Upper lobe of left lung (tissue), 6 donors: ENCODE measurements at regions not wholly inside any gene's neighbourhood (a gene's known extent, or its start where the extent isn't known, plus 50 kb on each side); places are given as distances from the start of the nearest gene placed in this dataset.

Source experiments
- ATAC-seq, 2 donors: fragments of 200-7000 bp; cut with Tn5 transposase; one replicate each; pipeline ENCODE4 v1.9.1; 2022; ENCODE audit warnings: mild to moderate bottlenecking in 2 of 2, moderate library complexity in 2 of 2; ENCODE audit not compliant: low FRiP score in 2 of 2
- DNase-seq, 2 donors: peaks; one replicate each; pipeline ENCODE4 v3.0.0-alpha.2; 2019 to 2020
- H3K27ac ChIP-seq, 4 donors: fragments of 200-600 bp; sonication (generic); one replicate each; pipeline ENCODE4 v1.5.1; 2016 to 2019
- H3K27me3 ChIP-seq, 4 donors: fragments of 200-600 bp; sonication (generic); one replicate each; pipeline ENCODE4 v1.5.1; 2017 to 2019
- H3K36me3 ChIP-seq, 4 donors: fragments of 200-600 bp; sonication (generic); one replicate each; pipeline ENCODE4 v1.5.1; 2016 to 2019
- H3K4me1 ChIP-seq, 4 donors: fragments of 200-600 bp; sonication (generic); one replicate each; pipeline ENCODE4 v1.5.1; 2018 to 2019
- H3K4me3 ChIP-seq, 4 donors: fragments of 200-600 bp; sonication (generic); one replicate each; pipeline ENCODE4 v1.5.1; 2017 to 2019; ENCODE audit warnings: mild to moderate bottlenecking in 2 of 4, moderate library complexity in 1 of 4
- H3K9me3 ChIP-seq, 4 donors: fragments of 200-600 bp; sonication (generic); one replicate each; pipeline ENCODE4 v1.5.1; 2018 to 2019
- EP300 ChIP-seq, 4 donors: sonication (generic); formaldehyde crosslinking; IDR thresholded peaks; one replicate each; pipeline ENCODE4 v1.5.1; 2017; ENCODE audit warnings: antibody characterized with exemption in 4 of 4, control low read depth in 2 of 4
- POLR2A ChIP-seq, 4 donors: fragments of 450-650 bp; IDR thresholded peaks; one replicate each; pipeline ENCODE4 v1.5.1; 2016 to 2017; ENCODE audit warnings: antibody characterized with exemption in 4 of 4, mild to moderate bottlenecking in 2 of 4
- POLR2AphosphoS5 ChIP-seq, 2 donors: sonication (generic); formaldehyde crosslinking; IDR thresholded peaks; one replicate each; pipeline ENCODE4 v1.5.1; 2017; ENCODE audit warnings: antibody characterized with exemption in 2 of 2
- WGBS, 2 donors: methylation state at CpG; one replicate each; pipeline ENCODE4 v1.1.5; 2017 to 2018; 5-methylcytosine and 5-hydroxymethylcytosine counted together
- TF ChIP-seq, protein P1 (sequence below), 6 experiments: fragments of 450-650 bp in 4 of 6; fragments of 200-600 bp in 2 of 6; sonication (generic) in 2 of 6; IDR thresholded peaks; one replicate each; pipeline ENCODE4 v1.5.1; 2016 to 2019; ENCODE audit warnings: antibody characterized with exemption in 6 of 6
- donor health status: DM: no; HTN: no; CAD: no; lungs with moderate emphysema.
- donor health status: DM: no; HTN: yes; CAD: no; lungs with severe emphysema.

DNA sequence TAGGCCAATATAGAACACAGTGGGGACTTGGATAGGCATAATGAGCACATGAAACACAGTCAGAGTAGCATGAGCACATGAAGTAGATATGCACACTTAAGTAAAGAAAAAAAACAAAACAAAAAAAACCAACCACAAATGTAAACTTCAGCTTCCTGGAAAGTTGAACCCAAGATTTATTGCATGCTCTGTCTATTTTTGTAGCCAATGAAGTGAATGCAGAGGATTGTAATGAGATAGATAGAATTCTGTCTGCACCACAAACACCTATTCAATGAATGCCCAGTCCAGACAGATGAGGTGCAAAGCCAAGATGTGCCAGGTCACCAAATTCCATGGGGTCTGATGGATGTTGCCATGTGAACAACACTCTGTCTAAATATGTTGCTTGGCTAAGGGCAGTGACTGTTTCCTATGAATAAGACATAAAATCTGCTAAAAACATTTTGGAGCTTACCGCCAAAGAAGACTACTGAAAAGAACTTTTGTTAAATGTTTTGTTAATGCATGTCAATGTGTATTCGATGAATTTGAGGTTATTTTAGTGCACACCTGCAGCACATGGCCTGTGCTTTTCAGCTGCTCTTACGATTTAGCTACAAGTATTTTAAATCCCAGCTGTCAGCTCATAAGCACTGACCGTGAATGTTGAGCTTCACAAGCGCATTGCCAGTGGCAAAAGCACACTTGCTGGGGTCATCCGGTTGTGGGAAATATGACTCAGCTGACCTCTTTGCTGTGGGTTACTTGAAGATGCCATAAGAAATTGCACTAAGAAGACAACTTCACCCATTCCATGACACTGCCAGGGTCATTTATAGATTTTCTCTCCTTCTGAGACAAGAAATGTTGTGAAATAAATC, 374.8 kb upstream of the GNPDA2 start:
- WGBS, 2 donors, result 75 to 88% methylated on average over 6 of the region's 6 CpGs
- Histone ChIP-seq H3K27me3 (no peaks in the 10 kb centered on the region), H3K4me3 (no peak overlapping the region), H3K27ac (no peak overlapping the region), H3K4me1 (no peaks in the 10 kb centered on the region), H3K36me3 (no peaks in the 10 kb centered on the region), H3K9me3 (peaks cover 0 to under 1% (median 0%) of the 10 kb centered on the region in 4 donors)
- TF ChIP-seq POLR2AphosphoS5 (IDR thresholded peaks at IDR 0.05) (no peak), POLR2A (IDR thresholded peaks at IDR 0.05) (no peak), EP300 (IDR thresholded peaks at IDR 0.05) (no peak)
- TF ChIP-seq, protein P1, sequence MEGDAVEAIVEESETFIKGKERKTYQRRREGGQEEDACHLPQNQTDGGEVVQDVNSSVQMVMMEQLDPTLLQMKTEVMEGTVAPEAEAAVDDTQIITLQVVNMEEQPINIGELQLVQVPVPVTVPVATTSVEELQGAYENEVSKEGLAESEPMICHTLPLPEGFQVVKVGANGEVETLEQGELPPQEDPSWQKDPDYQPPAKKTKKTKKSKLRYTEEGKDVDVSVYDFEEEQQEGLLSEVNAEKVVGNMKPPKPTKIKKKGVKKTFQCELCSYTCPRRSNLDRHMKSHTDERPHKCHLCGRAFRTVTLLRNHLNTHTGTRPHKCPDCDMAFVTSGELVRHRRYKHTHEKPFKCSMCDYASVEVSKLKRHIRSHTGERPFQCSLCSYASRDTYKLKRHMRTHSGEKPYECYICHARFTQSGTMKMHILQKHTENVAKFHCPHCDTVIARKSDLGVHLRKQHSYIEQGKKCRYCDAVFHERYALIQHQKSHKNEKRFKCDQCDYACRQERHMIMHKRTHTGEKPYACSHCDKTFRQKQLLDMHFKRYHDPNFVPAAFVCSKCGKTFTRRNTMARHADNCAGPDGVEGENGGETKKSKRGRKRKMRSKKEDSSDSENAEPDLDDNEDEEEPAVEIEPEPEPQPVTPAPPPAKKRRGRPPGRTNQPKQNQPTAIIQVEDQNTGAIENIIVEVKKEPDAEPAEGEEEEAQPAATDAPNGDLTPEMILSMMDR (IDR thresholded peaks at IDR 0.05), result no peak
- ATAC-seq (no peak), DNase-seq (no peak)

DNA sequence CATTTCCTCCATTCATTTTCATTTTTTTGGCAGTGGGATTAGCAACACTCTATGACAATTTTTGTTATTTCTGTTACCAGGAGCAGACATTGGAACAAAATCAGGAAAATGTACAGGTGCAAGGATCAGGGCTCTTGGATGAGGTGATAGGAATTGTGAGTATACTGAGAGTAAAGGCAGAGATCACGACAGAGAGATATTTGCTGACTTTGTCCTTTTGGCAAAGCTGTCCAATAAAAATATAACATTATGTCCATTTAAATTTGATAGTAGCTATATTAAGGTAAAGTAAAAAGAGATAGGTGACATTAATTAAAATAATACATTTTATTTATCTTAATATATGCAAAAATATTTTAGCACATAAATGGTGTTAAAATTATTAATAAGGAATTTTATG, 373.1 kb upstream of the GNPDA2 start:
- no peak overlapping the region for H3K27ac ChIP-seq
- WGBS, 2 donors, result 88 to 96% methylated on average over 1 of the region's 1 CpG
- H3K27me3 ChIP-seq, result no peaks in the 10 kb centered on the region
- no peak for TF ChIP-seq POLR2AphosphoS5 (IDR thresholded peaks at IDR 0.05)
- no peak for TF ChIP-seq EP300 (IDR thresholded peaks at IDR 0.05)
- TF ChIP-seq POLR2A (IDR thresholded peaks at IDR 0.05), result no peak
- TF ChIP-seq, protein P1 (IDR thresholded peaks at IDR 0.05), result no peak
- DNase-seq (no peak), ATAC-seq (no peak)
- H3K36me3 ChIP-seq, result no peaks in the 10 kb centered on the region
- H3K4me1 ChIP-seq, result no peaks in the 10 kb centered on the region
- H3K9me3 ChIP-seq, result no peaks in the 10 kb centered on the region
- H3K4me3 ChIP-seq, result no peak overlapping the region

DNA sequence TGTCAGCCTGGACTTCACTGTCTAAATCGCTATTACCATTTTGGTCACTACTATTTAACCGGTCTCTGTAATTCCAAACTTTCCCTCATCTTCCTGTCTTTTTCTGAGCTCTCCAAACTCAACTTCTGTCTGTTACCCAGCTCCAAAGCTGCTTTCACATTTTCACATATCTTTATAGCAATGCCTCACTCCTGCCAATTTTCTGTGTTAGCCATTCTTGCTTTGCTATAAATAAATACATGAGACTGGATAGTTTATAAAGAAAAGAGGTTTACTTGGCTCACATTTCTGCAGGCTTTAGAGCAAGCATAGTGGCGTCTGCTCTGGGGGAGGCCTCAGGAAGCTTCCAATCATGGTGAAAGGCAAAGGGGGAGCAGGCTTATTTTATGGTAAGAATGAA, 368.3 kb upstream of the GNPDA2 start:
- ATAC-seq (no peak), DNase-seq (no peak)
- Histone ChIP-seq H3K4me3 (no peak overlapping the region), H3K36me3 (no peaks in the 10 kb centered on the region), H3K27ac (no peak overlapping the region), H3K27me3 (no peaks in the 10 kb centered on the region), H3K4me1 (no peaks in the 10 kb centered on the region), H3K9me3 (peaks cover 0 to 12% (median 4%) of the 10 kb centered on the region in 4 donors)
- 81 to 84% methylated on average over 3 of the region's 3 CpGs for WGBS, 2 donors
- no peak for TF ChIP-seq POLR2A (IDR thresholded peaks at IDR 0.05)
- TF ChIP-seq EP300 (IDR thresholded peaks at IDR 0.05), result no peak
- no peak for TF ChIP-seq POLR2AphosphoS5 (IDR thresholded peaks at IDR 0.05)
- TF ChIP-seq, protein P1 (IDR thresholded peaks at IDR 0.05), result no peak

DNA sequence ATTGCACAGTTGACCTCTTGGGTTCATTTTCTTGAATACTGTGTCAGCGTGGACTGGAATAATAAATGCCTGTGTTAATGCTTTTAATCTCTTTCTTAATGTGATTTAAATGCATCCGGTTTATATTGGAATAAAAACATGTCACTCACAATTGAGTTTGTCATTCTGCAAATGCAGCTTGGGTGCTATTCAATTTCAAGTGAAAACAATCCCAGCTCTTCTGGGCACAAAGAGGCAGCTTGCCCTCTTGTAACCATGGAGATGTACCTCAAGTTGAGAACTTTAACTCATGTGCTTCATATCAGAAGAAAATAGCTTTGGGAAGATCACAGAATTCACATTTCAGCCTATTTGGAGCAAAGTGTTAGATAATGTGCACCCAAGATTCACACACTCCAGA, 355.7 kb upstream of the GNPDA2 start:
- H3K27me3 ChIP-seq, result no peaks in the 10 kb centered on the region
- ATAC-seq (no peak), DNase-seq (no peak)
- 78 to 82% methylated on average over 2 of the region's 2 CpGs for WGBS, 2 donors
- no peak overlapping the region for H3K27ac ChIP-seq
- TF ChIP-seq POLR2A (IDR thresholded peaks at IDR 0.05), result no peak
- TF ChIP-seq EP300 (IDR thresholded peaks at IDR 0.05), result no peak
- TF ChIP-seq, protein P1 (IDR thresholded peaks at IDR 0.05), result no peak
- TF ChIP-seq POLR2AphosphoS5 (IDR thresholded peaks at IDR 0.05), result no peak
- H3K9me3 ChIP-seq, result no peaks in the 10 kb centered on the region
- no peaks in the 10 kb centered on the region for H3K36me3 ChIP-seq
- H3K4me3 ChIP-seq, result no peak overlapping the region
- no peaks in the 10 kb centered on the region for H3K4me1 ChIP-seq

DNA sequence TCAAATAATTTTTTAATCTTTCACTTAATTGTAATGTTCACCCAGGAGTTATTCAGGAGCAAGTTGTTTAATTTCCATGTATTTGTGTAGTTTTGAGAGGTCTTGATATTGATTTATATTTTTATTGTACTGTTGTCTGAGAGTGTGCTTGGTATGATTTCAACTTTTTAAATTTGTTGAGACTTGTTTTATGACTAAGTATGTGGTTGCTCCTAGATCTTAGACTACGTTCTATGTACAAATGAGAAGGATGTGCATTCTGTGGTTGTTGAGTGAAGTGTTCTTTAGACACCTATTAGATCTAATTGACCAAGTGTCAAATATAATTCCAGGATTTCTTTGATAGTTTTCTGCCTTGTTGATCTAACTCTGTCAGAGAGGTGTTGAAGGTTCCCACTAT, 353.3 kb upstream of the GNPDA2 start:
- H3K4me3 ChIP-seq, result no peak overlapping the region
- no peak for ATAC-seq

More for the DNA sequence above, 353.3 kb upstream of the GNPDA2 start:
- WGBS, 2 donors, result 66 to 73% methylated on average over 1 of the region's 1 CpG
- TF ChIP-seq, protein P1 (IDR thresholded peaks at IDR 0.05), result no peak
- TF ChIP-seq EP300 (IDR thresholded peaks at IDR 0.05) (no peak), POLR2A (IDR thresholded peaks at IDR 0.05) (no peak), POLR2AphosphoS5 (IDR thresholded peaks at IDR 0.05) (no peak)
- no peak overlapping the region for H3K27ac ChIP-seq
- no peaks in the 10 kb centered on the region for H3K9me3 ChIP-seq
- H3K27me3 ChIP-seq, result no peaks in the 10 kb centered on the region
- DNase-seq, result no peak
- no peaks in the 10 kb centered on the region for H3K4me1 ChIP-seq
- H3K36me3 ChIP-seq, result no peaks in the 10 kb centered on the region
